Astrocyte (in vitro differentiated cells and primary cell): ENCODE measurements at regions not wholly inside any gene's neighbourhood (a gene's known extent, or its start where the extent isn't known, plus 50 kb on each side); places are given as distances from the start of the nearest gene placed in this dataset.

Experiments used
- EZH2 ChIP-seq: IDR thresholded peaks from 2 replicates; pipeline ENCODE4 v1.6.1; 2012; ENCODE audit warnings: mild to moderate bottlenecking, low read length, inconsistent platforms; ENCODE audit not compliant: insufficient read depth
- TF ChIP-seq, protein P1 (sequence below): IDR thresholded peaks from 2 replicates; pipeline ENCODE4 v1.5.1; 2011; ENCODE audit warnings: low read depth, mild to moderate bottlenecking, inconsistent platforms, low read length, moderate library complexity; ENCODE audit not compliant: insufficient read depth

DNA sequence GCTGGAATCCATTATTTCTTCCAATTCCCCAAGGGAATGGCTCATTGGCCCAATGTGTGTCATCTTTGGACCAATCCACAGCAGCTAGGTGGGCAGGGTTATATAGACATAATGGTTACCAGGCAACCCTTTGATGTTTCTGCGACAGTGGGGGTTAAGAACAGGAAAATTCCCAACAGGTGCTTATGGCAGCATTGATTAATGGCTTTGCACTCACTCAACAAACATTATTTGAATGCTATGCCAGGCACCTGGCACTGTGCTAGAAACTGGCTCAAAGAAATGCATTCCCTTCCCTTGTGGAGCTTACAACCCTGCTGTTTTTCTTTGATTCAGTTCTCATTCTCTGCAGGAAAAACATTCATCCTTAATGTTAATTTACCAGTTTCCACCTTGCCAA is 1221.0 kb downstream of the AACS start:
- TF ChIP-seq, protein P1, sequence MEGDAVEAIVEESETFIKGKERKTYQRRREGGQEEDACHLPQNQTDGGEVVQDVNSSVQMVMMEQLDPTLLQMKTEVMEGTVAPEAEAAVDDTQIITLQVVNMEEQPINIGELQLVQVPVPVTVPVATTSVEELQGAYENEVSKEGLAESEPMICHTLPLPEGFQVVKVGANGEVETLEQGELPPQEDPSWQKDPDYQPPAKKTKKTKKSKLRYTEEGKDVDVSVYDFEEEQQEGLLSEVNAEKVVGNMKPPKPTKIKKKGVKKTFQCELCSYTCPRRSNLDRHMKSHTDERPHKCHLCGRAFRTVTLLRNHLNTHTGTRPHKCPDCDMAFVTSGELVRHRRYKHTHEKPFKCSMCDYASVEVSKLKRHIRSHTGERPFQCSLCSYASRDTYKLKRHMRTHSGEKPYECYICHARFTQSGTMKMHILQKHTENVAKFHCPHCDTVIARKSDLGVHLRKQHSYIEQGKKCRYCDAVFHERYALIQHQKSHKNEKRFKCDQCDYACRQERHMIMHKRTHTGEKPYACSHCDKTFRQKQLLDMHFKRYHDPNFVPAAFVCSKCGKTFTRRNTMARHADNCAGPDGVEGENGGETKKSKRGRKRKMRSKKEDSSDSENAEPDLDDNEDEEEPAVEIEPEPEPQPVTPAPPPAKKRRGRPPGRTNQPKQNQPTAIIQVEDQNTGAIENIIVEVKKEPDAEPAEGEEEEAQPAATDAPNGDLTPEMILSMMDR = no peak
- no peak for TF ChIP-seq EZH2
